Left ventricle myocardium superior (tissue), 1 donor: ENCODE measurements at regions not wholly inside any gene's neighbourhood (a gene's known extent, or its start where the extent isn't known, plus 50 kb on each side); places are given as distances from the start of the nearest gene placed in this dataset.
"Not testable (repeated sequence)": the region's sequence is repeated elsewhere in the genome, so short reads cannot be mapped to it uniquely, and the experiment has no call there.

Experiments
- ATAC-seq: fragments of 200-7000 bp; cut with Tn5 transposase; one replicate; pipeline ENCODE4 v1.9.1; 2020; ENCODE audit warnings: mild to moderate bottlenecking, moderate library complexity
- DNase-seq: peaks from one replicate; pipeline ENCODE4 v3.0.0-alpha.2; 2020
- intact Hi-C: fragments of 100-400 bp; cut with micrococcal nuclease; formaldehyde crosslinking; loops from one replicate; pipeline ENCODE4 v1.11.0; 2022
- donor health status: DM: no; HTN: yes; CAD: no; lungs with severe emphysema.

DNA sequence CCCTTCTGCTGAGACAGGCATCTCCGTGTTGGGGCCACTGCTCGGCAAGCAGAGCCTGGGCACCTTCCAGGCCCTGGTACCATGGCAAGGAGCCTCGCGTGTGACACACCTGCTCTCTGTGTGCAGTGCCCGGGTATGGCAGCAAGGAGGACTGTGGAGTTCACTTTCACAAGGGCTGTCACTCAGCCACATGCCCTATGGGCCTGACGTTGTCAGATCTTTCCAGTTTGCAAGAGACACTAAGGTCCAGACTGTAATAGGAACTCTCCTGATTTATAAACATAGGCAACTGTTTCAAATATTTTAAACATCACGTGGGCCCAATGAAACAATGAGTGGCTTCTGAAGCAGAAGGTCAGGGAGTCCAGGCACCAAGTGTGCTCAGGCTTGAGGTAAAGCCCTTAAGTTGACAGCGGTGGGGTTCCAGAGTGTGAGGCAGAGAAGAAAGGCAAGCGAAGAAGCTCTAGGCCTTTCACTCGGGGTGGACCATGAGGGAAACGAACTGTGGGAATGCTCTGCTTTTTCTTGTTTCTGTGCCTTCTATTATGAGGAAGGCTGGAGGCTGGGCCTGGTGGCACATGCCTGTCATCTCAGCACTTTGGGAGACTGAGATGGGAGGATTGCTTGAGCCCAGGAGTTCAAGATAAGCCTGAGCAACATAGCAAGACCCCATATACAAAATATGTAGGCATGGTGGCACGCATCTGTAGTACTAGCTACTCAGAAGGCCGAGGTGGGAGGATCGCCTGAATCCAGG, 108.6 kb upstream of the TRIM2 start:
- intact Hi-C loops: no loop called here
- ATAC-seq: no peak

GRCh38 chr4:153096344-153096743, 107.9 kb upstream of the TRIM2 start:
- intact Hi-C loops: no loop called here
- ATAC-seq: no peak

More for the DNA sequence above, 108.6 kb upstream of the TRIM2 start:
- no peak for DNase-seq

DNA sequence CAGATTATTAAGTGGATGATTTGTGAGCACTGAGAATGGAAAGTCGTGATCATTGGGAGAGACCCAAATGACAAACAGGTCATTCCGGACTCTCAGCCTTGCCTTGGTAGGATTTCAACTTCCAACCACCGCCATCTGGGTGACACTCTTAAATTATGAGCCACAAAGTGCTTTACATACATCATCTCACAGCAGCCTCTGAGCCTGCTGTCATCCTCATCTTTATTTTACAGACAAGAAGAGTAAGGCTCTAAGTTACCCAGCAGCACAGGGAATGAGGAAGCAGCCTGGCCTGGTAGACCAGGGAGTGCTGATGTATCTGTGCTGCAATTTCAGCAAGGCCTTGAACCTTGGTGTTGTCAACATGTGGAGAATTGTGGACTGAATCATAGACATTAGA, 105.8 kb upstream of the TRIM2 start:
- ATAC-seq (no peak), DNase-seq (no peak)
- intact Hi-C loops: no loop called here

More at GRCh38 chr4:153096344-153096743, 107.9 kb upstream of the TRIM2 start:
- DNase-seq: no peak

DNA sequence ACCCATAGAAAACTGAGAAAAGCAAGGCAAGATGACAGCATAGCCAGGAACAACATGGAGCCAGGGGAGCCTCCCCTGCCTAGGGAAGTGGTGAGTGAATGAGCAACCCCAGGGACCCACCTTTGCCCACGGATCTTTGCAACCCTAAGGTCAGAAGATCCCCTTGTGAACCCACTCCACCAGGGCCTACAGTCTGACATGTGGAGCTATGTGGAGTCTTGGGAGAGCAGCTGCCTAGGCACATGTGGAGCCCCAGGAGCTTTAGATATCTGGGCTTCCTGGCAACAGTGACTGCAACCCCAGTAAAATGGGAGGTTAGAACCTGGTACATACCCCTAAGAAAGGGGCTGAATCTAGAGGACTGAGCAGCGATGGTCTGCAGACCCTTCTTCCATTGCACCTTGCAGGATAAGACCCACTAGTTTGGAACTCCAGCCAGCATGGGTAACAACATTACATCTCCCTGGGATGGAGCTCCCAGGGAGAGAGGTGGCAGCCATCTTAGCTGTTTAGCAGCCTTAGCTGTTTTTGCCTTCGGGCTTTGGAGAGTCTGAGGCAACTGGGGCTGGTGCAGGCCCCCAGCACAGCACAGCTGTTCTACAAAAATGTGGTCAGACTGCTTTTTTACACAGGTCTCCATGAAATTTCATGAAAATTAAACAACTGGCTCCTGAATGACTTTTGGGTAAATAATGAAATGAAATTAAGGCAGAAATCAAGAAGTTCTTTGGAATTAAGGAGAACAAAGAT, 104.7 kb upstream of the TRIM2 start:
- DNase-seq (no peak), ATAC-seq (no peak)
- intact Hi-C loops: no loop called here

DNA sequence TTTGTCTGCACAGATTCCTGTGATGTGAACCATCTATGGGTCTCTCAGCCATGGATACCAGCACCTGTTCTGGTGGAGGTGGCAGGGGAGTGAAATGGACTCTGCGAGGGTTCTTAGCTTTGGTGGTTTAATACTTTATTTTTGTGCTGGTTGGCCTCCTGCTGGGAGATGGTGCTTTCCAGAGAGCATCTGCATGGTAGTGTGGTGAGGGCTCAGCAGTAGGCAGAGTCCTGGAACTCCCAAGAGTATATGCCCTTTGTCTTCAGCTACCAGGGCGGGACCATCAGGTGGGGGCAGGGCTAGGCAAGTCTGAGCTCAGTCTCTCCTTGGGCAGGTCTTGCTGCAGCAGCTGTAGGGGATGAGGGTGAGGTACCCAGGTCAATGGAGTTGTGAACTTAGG, 97.5 kb upstream of the TRIM2 start:
- intact Hi-C loops, ATAC-seq, DNase-seq: not testable (repeated sequence)

DNA sequence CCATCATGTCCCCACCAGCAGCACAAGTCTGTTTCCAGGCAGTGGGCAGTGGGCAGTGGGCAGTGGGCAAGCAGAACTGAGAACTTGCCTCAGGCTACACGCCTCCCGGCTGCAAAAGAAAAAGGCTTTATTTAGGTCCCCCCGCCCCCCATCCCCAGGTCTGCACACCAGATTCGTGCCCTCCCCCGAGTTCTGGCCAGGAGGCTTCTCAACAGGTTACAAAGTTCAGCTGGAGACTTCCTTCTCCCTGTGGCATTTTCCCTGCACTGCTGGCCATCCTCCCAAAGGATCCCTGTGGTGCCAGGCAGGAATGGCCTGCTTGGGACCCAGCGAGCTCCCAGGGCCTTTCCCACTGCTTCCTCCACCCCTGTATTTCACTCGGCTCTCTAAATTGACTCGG, 97.0 kb upstream of the TRIM2 start:
- DNase-seq (no peak), ATAC-seq (no peak)
- intact Hi-C loops: no loop called here

- intact Hi-C loops: no loop called here
- ATAC-seq (no peak), DNase-seq (no peak)
Observed at GRCh38 chr4:153109296-153109849, 94.9 kb upstream of the TRIM2 start.

DNA sequence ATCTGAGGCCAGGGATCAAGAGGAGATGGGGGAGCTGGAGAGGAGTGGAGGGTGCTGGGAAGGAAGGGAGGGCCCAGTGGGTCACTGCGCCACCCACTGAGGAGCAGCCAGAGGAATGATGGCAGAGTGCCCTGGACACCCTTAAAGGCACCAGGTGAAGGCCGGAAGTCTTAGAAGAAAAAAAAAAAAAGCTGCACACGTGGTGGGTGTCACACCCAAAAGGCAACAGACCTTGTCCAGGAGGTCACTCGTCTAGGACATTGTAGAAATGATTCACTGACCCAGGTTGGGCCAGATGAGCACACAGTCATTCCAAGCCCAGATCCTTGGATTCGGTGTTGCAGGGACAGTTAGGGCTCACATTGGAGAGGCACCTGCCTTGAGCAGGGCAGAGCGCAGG, 93.5 kb upstream of the TRIM2 start:
- no peak for DNase-seq
- intact Hi-C loops: no loop called here

DNA sequence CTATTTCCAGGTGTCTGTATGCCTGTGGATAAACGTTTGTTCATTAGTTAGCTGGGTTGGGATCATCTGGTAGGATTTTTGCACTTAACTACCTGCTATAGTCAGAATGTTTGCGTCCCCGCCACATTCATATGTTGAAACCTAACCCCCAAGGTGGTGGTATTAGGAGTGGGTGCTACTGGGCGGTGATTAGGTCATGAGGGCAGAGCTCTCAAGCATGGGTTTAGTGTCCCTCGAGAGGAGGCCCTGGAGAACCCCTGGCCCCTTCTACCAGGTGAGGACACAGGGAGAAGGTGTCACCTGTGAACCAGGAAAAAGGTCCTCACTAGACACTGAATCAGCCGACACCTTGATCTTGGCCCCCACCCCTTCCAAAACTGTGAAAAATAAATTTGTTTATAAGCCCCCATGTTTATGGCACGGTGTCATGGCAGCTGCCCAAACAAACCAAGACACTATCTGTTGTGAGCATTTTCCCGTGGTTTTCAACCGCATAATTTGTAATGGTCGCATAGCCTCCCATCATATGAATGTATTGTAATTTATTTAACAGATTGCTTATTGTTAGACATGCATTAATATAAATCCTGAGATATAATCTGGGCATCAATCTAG, 92.7 kb upstream of the TRIM2 start:
- ATAC-seq (no peak), DNase-seq (no peak)
- intact Hi-C loops: no loop called here

More for the DNA sequence above, 93.5 kb upstream of the TRIM2 start:
- ATAC-seq: no peak

GRCh38 chr4:153112041-153112441, 92.2 kb upstream of the TRIM2 start:
- no peak for ATAC-seq
- DNase-seq: no peak
- intact Hi-C loops: no loop called here

DNA sequence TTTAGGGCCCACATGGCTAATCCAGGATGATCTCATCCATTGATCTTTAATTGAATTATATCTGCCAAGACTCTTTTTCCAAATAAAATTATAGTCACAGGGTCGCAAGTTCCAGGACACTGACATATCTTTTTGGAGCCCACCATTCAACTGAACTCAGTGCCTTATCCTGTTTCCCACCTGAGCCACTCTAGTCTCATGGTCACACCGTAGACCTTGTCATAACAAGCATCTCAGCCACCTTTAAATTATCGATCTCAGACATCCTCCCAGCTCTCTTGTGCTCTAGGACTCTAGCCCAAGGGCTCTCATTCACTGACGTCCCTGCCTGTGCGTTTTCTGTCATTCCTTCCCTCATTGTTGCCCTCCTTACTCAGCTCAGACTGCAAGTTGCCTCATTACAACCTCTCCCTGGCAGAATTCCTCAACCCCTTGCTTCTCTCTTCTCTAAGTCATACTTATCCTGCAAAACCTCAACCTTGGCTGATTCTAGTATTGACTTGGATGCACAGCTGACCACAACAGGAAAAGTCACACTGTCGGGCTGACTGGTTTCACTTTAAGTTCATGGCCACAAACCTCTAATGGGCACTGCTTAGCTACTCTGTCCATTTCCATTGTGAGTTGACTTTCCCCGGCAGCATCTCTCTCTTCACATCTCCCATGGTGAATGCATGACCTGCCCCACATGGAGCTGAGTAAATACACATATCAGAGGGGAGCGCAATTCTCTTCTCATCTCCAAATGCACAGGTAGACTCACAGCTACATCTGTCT, 91.0 kb upstream of the TRIM2 start:
- no peak for ATAC-seq
- no peak for DNase-seq
- intact Hi-C loops: no loop called here

GRCh38 chr4:153113838-153114105, 90.5 kb upstream of the TRIM2 start:
- ATAC-seq (no peak), DNase-seq (no peak)
- intact Hi-C loops: no loop called here

DNA sequence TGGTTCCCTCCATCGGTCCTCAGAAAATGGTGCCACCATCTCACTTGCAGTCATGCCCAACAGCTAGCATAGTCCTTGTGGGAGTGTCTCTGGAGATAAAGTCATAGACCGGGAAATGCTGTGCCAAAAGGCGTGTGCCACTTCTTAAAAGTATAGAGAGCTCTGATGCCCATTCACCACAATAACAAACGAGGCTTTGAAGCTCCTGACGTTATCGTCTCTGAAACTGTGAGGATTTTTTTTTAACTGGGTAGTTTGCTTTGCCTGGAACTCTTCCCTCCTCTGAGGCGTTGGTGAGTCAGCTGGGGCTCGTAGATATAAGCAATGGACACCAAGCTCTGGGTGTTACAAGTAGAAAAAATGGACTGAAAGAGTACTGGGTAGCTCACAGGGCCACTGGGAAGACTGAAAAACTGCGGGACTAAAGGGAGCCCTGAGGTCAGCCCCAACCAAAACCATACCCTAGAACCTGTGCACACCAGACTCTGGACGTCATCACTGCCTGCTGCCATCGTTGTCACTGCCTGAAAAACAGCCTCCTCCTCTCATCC, 89.4 kb upstream of the TRIM2 start:
- intact Hi-C loops: no loop called here
- no peak for DNase-seq

GRCh38 chr4:153115322-153116290, 88.6 kb upstream of the TRIM2 start:
- ATAC-seq: peak; percentile 87
- DNase-seq: no peak
- intact Hi-C loops: no loop called here

More for the DNA sequence above, 89.4 kb upstream of the TRIM2 start:
- ATAC-seq: no peak

DNA sequence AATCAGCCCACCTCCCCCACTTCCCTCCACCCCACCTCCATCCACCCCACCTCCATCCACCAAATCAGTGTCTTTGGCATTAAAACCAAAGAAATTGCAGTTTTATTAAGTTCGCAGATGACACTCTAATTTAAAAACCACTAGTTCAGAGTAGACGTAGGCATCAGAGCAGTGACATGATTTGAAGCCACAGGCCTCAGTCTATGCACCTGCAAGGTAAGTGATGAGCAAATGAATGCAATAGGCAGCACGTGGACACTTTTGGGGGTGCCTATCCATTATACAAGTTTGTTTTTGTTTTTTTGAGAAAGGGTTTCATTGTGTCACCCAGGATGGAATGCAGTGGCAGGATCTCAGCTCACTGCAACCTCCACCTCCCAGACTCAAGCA, 88.0 kb upstream of the TRIM2 start:
- DNase-seq (no peak), ATAC-seq (no peak)
- intact Hi-C loops: no loop called here

GRCh38 chr4:153116801-153117200, 87.4 kb upstream of the TRIM2 start:
- no peak for ATAC-seq
- no peak for DNase-seq
- intact Hi-C loops: no loop called here

DNA sequence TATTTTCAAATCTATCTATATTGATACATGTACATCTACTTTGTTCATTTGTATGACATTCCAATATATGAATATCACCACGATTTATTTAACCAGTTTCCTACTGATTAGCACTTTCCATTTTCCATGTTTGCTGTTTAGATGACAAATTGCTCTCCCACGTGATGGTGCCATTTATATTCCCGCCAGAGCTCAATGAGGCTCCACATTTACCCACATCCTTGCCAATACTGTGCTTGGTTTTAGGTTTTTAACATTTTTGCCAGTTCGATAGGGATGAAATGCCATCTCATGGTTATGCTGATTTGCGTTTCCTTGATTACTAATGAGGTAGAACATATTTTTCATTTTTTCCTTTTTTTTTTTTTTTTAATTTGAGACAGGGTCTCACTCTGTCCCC, 86.7 kb upstream of the TRIM2 start:
- ATAC-seq (no peak), DNase-seq (no peak)
- intact Hi-C loops: no loop called here

GRCh38 chr4:153119626-153120025, 84.6 kb upstream of the TRIM2 start:
- no peak for ATAC-seq
- intact Hi-C loops: no loop called here
- no peak for DNase-seq
